SK-N-SH (cell line): ENCODE measurements at regions not wholly inside any gene's neighbourhood (a gene's known extent, or its start where the extent isn't known, plus 50 kb on each side); places are given as distances from the start of the nearest gene placed in this dataset.

Experiments
- EP300 ChIP-seq, 2 experiments: IDR thresholded peaks; 2 replicates each; pipeline versions ENCODE4 v1.4.0 to v1.6.1; 2012; ENCODE audit warnings: borderline replicate concordance in 1 of 2, low read depth in 1 of 2, low read length in 1 of 2
- MEF2A ChIP-seq: IDR thresholded peaks from 2 replicates; pipeline ENCODE4 v1.4.0; 2012; ENCODE audit warnings: low read depth, borderline replicate concordance
- MXI1 ChIP-seq: IDR thresholded peaks from 2 replicates; pipeline ENCODE4 v1.6.1; 2012; ENCODE audit warnings: mild to moderate bottlenecking, low read depth, low read length, improper control_type of control experiment
- NFIC ChIP-seq: IDR thresholded peaks from 2 replicates; pipeline ENCODE4 v1.4.0; 2012; ENCODE audit warnings: borderline replicate concordance
- SIN3A ChIP-seq: IDR thresholded peaks from 2 replicates; pipeline ENCODE4 v1.6.1; 2012; ENCODE audit warnings: low read depth, mild to moderate bottlenecking, low read length, moderate library complexity, borderline replicate concordance
- TAF1 ChIP-seq: IDR thresholded peaks from 2 replicates; pipeline ENCODE4 v1.6.1; 2012; ENCODE audit warnings: low read depth, mild to moderate bottlenecking, low read length, moderate library complexity, borderline replicate concordance
- TF ChIP-seq, protein P1 (sequence below): fragments of 200-600 bp; sonication (generic); IDR thresholded peaks from 2 replicates; pipeline ENCODE4 v1.6.1; 2017; ENCODE audit warnings: antibody characterized with exemption, mild to moderate bottlenecking, moderate library complexity
- TF ChIP-seq, protein P2 (sequence below): fragments of 150-350 bp; IDR thresholded peaks from 2 replicates; pipeline ENCODE4 v1.6.1; 2017; ENCODE audit warnings: antibody characterized with exemption, low read length, low read depth, borderline replicate concordance

DNA sequence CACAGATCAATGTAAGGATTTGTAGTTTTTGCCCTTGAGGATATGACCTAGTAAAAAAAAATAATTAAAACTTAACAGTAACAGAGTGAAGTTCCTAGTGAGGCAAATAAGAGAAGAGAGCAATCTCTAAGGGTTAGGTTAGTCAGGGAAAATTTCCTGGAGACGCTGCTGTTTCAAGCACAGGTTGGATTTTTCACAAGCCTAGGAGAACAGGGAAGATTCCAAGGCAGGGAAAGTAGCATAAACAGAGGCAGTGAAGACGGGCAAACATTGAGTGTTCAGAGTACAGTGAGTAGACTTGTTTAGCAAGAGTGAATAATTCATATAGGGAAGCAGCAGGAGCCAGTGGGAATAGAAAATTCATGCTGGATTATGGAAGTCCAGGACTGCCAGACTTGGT, 212.8 kb downstream of the SPANXN3 start:
- TF ChIP-seq, protein P1, sequence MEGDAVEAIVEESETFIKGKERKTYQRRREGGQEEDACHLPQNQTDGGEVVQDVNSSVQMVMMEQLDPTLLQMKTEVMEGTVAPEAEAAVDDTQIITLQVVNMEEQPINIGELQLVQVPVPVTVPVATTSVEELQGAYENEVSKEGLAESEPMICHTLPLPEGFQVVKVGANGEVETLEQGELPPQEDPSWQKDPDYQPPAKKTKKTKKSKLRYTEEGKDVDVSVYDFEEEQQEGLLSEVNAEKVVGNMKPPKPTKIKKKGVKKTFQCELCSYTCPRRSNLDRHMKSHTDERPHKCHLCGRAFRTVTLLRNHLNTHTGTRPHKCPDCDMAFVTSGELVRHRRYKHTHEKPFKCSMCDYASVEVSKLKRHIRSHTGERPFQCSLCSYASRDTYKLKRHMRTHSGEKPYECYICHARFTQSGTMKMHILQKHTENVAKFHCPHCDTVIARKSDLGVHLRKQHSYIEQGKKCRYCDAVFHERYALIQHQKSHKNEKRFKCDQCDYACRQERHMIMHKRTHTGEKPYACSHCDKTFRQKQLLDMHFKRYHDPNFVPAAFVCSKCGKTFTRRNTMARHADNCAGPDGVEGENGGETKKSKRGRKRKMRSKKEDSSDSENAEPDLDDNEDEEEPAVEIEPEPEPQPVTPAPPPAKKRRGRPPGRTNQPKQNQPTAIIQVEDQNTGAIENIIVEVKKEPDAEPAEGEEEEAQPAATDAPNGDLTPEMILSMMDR, result no peak
- TF ChIP-seq SIN3A (no peak), TAF1 (no peak), NFIC (no peak), EP300 (IDR thresholded peaks at IDR 0.05; ENCODE audit: borderline replicate concordance in 1 of 2, low read depth in 1 of 2, low read length in 1 of 2) (no peak), MEF2A (no peak), MXI1 (no peak)
- TF ChIP-seq, protein P2, sequence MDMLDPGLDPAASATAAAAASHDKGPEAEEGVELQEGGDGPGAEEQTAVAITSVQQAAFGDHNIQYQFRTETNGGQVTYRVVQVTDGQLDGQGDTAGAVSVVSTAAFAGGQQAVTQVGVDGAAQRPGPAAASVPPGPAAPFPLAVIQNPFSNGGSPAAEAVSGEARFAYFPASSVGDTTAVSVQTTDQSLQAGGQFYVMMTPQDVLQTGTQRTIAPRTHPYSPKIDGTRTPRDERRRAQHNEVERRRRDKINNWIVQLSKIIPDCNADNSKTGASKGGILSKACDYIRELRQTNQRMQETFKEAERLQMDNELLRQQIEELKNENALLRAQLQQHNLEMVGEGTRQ, result no peak
